Activated CD4-positive, alpha-beta T cell treated with anti-CD3 and anti-CD28 coated beads for 36 hours (primary cell): ENCODE measurements at regions not wholly inside any gene's neighbourhood (a gene's known extent, or its start where the extent isn't known, plus 50 kb on each side); places are given as distances from the start of the nearest gene placed in this dataset.
"Not testable (repeated sequence)": the region's sequence is repeated elsewhere in the genome, so short reads cannot be mapped to it uniquely, and the experiment has no call there.

Source experiments
- ATAC-seq: fragments of 200-7000 bp; cut with Tn5 transposase; one replicate; pipeline ENCODE4 v1.10.0; 2021; ENCODE audit warnings: mild to moderate bottlenecking, moderate library complexity
- CTCF ChIA-PET: fragments of 350-600 bp; sonication (Branson Sonifier 250); formaldehyde crosslinking; loops from one replicate; lab custom pipeline; 2021; ENCODE audit warnings: antibody characterized with exemption; lab: Charles Lee
- POLR2A ChIA-PET: fragments of 350-600 bp; sonication (Branson Sonifier 250); formaldehyde crosslinking; loops from one replicate; lab custom pipeline; 2021; ENCODE audit warnings: antibody characterized with exemption, inconsistent platforms; lab: Charles Lee
- DNase-seq: peaks from one replicate; pipeline ENCODE4 v3.0.0-alpha.2; 2020
- H3K27ac Mint-ChIP-seq: one replicate; pipeline ENCODE4 v1.8.0; 2021; ENCODE audit warnings: mixed read lengths
- H3K27me3 Mint-ChIP-seq: one replicate; pipeline ENCODE4 v1.8.0; 2021; ENCODE audit warnings: mixed read lengths
- H3K36me3 Mint-ChIP-seq: one replicate; pipeline ENCODE4 v1.8.0; 2021; ENCODE audit warnings: low read depth, mixed read lengths
- H3K4me1 Mint-ChIP-seq: one replicate; pipeline ENCODE4 v1.8.0; 2021; ENCODE audit warnings: mixed read lengths
- H3K4me3 Mint-ChIP-seq: one replicate; pipeline ENCODE4 v1.8.0; 2021; ENCODE audit warnings: mild to moderate bottlenecking, moderate library complexity, mixed read lengths
- H3K9me3 Mint-ChIP-seq: one replicate; pipeline ENCODE4 v1.8.0; 2021; ENCODE audit warnings: low read depth, mixed read lengths
- intact Hi-C, 2 experiments: fragments of 100-400 bp; cut with DNase I in 1 of 2; cut with micrococcal nuclease in 1 of 2; formaldehyde crosslinking; loops; one replicate each; pipeline versions ENCODE4 v1.14.2 to v1.15.1; 2022 to 2024; cut with DNase I, micrococcal nuclease

- H3K4me1 Mint-ChIP-seq, result no peaks in the 10 kb centered on the region
- DNase-seq, result no peak
- peaks cover 10% of the 10 kb centered on the region for H3K27me3 Mint-ChIP-seq
- H3K27ac Mint-ChIP-seq, result no peak overlapping the region
- intact Hi-C loops, result no loop called here
- ChIA-PET CTCF (no interaction called here), POLR2A (no interaction called here)
- ATAC-seq, result no peak
- H3K36me3 Mint-ChIP-seq, result no peaks in the 10 kb centered on the region
- H3K4me3 Mint-ChIP-seq, result no peak overlapping the region
- H3K9me3 Mint-ChIP-seq, result peaks cover 19% of the 10 kb centered on the region
Observed at GRCh38 chr5:130520211-130520610, 615.9 kb downstream of the CHSY3 start.

- DNase-seq (no peak), ATAC-seq (no peak)
- ChIA-PET CTCF (no interaction called here), POLR2A (no interaction called here)
- H3K9me3 Mint-ChIP-seq, result peaks cover 19% of the 10 kb centered on the region
- H3K36me3 Mint-ChIP-seq, result no peaks in the 10 kb centered on the region
- no peak overlapping the region for H3K27ac Mint-ChIP-seq
- no peaks in the 10 kb centered on the region for H3K4me1 Mint-ChIP-seq
- H3K27me3 Mint-ChIP-seq, result no peaks in the 10 kb centered on the region
- intact Hi-C loops, result no loop called here
- no peak overlapping the region for H3K4me3 Mint-ChIP-seq
Observed at GRCh38 chr5:130514984-130515690, 610.9 kb downstream of the CHSY3 start.

GRCh38 chr5:130502702-130503101 lies 598.4 kb downstream of the CHSY3 start:
- ChIA-PET POLR2A (no interaction called here), CTCF (no interaction called here)
- no peaks in the 10 kb centered on the region for H3K4me1 Mint-ChIP-seq
- H3K4me3 Mint-ChIP-seq, result no peak overlapping the region
- H3K9me3 Mint-ChIP-seq, result no peaks in the 10 kb centered on the region
- H3K27ac Mint-ChIP-seq, result no peak overlapping the region
- intact Hi-C loops, result no loop called here
- H3K27me3 Mint-ChIP-seq, result peaks cover 2% of the 10 kb centered on the region
- no peak for ATAC-seq
- no peaks in the 10 kb centered on the region for H3K36me3 Mint-ChIP-seq
- no peak for DNase-seq

GRCh38 chr5:130501151-130501865 lies 597.0 kb downstream of the CHSY3 start:
- CTCF ChIA-PET, result interaction anchor here (0.7 kb wide), 1 partner anchor 18 kb away, joined by 3 read pairs; no protein-coding TSS in a partner anchor
- Mint-ChIP-seq H3K4me3 (no peak overlapping the region), H3K27me3 (peaks cover 2% of the 10 kb centered on the region), H3K4me1 (no peaks in the 10 kb centered on the region), H3K9me3 (no peaks in the 10 kb centered on the region), H3K27ac (no peak overlapping the region), H3K36me3 (no peaks in the 10 kb centered on the region)
- POLR2A ChIA-PET, result interaction anchor here (0.7 kb wide), 1 partner anchor 8 kb away, joined by 4 read pairs; no protein-coding TSS in a partner anchor
- DNase-seq (no peak), ATAC-seq (no peak)
- intact Hi-C loops, result no loop called here

GRCh38 chr5:130500495-130500894 lies 596.2 kb downstream of the CHSY3 start:
- H3K27ac Mint-ChIP-seq, H3K27me3 Mint-ChIP-seq, DNase-seq, H3K9me3 Mint-ChIP-seq, intact Hi-C loops, H3K4me3 Mint-ChIP-seq, CTCF ChIA-PET, ATAC-seq, H3K4me1 Mint-ChIP-seq, H3K36me3 Mint-ChIP-seq: not testable (repeated sequence)
- POLR2A ChIA-PET, result interaction anchor here (0.7 kb wide), 1 partner anchor 9 kb away, joined by 4 read pairs; no protein-coding TSS in a partner anchor

- H3K4me1 Mint-ChIP-seq, result no peaks in the 10 kb centered on the region
- peaks cover 2% of the 10 kb centered on the region for H3K27me3 Mint-ChIP-seq
- H3K27ac Mint-ChIP-seq, result no peak overlapping the region
- no peak for ATAC-seq
- CTCF ChIA-PET, result no interaction called here
- no peak overlapping the region for H3K4me3 Mint-ChIP-seq
- intact Hi-C loops, result no loop called here
- POLR2A ChIA-PET, result no interaction called here
- DNase-seq, result no peak
- peaks cover 3% of the 10 kb centered on the region for H3K9me3 Mint-ChIP-seq
- no peaks in the 10 kb centered on the region for H3K36me3 Mint-ChIP-seq
Observed at GRCh38 chr5:130496215-130496614, 592.0 kb downstream of the CHSY3 start.

GRCh38 chr5:130488252-130488651 lies 584.0 kb downstream of the CHSY3 start:
- intact Hi-C loops, result no loop called here
- ATAC-seq, result no peak
- Mint-ChIP-seq H3K27me3 (peaks cover 6% of the 10 kb centered on the region), H3K9me3 (no peaks in the 10 kb centered on the region), H3K27ac (no peak overlapping the region), H3K36me3 (no peaks in the 10 kb centered on the region), H3K4me1 (no peaks in the 10 kb centered on the region), H3K4me3 (no peak overlapping the region)
- POLR2A ChIA-PET, result no interaction called here
- no peak for DNase-seq
- CTCF ChIA-PET, result no interaction called here

GRCh38 chr5:130479045-130479804 lies 575.0 kb downstream of the CHSY3 start:
- ChIA-PET CTCF (no interaction called here), POLR2A (interaction anchor here (0.6 kb wide), 1 partner anchor 391 kb away, joined by 3 read pairs; no protein-coding TSS in a partner anchor)
- Mint-ChIP-seq H3K4me1 (no peaks in the 10 kb centered on the region), H3K9me3 (peaks cover 6% of the 10 kb centered on the region), H3K27me3 (peaks cover 3% of the 10 kb centered on the region), H3K27ac (no peak overlapping the region), H3K36me3 (peaks cover 2% of the 10 kb centered on the region), H3K4me3 (no peak overlapping the region)
- no peak for ATAC-seq
- no peak for DNase-seq
- intact Hi-C loops, result no loop called here

- Mint-ChIP-seq H3K4me3 (no peak overlapping the region), H3K36me3 (peaks cover 2% of the 10 kb centered on the region), H3K27ac (no peak overlapping the region), H3K4me1 (no peaks in the 10 kb centered on the region), H3K27me3 (peaks cover 3% of the 10 kb centered on the region), H3K9me3 (peaks cover 6% of the 10 kb centered on the region)
- POLR2A ChIA-PET, result no interaction called here
- DNase-seq (no peak), ATAC-seq (no peak)
- CTCF ChIA-PET, result interaction anchor here (0.7 kb wide), 1 partner anchor 63 kb away, joined by 3 read pairs; no protein-coding TSS in a partner anchor
- intact Hi-C loops, result no loop called here
Observed at GRCh38 chr5:130476325-130476724, 572.1 kb downstream of the CHSY3 start.

- DNase-seq (no peak), ATAC-seq (no peak)
- CTCF ChIA-PET, result no interaction called here
- H3K4me3 Mint-ChIP-seq, result no peak overlapping the region
- POLR2A ChIA-PET, result no interaction called here
- no peaks in the 10 kb centered on the region for H3K4me1 Mint-ChIP-seq
- H3K9me3 Mint-ChIP-seq, result peaks cover 8% of the 10 kb centered on the region
- H3K27ac Mint-ChIP-seq, result no peak overlapping the region
- H3K27me3 Mint-ChIP-seq, result peaks cover 2% of the 10 kb centered on the region
- intact Hi-C loops, result no loop called here
- H3K36me3 Mint-ChIP-seq, result no peaks in the 10 kb centered on the region
Observed at GRCh38 chr5:130462516-130462915, 558.3 kb downstream of the CHSY3 start.

GRCh38 chr5:130455175-130455574 lies 550.9 kb downstream of the CHSY3 start:
- Mint-ChIP-seq H3K36me3 (no peaks in the 10 kb centered on the region), H3K4me1 (no peaks in the 10 kb centered on the region), H3K27ac (no peak overlapping the region), H3K9me3 (peaks cover 19% of the 10 kb centered on the region), H3K27me3 (no peaks in the 10 kb centered on the region), H3K4me3 (no peak overlapping the region)
- CTCF ChIA-PET, result no interaction called here
- intact Hi-C loops, result no loop called here
- DNase-seq, result no peak
- ATAC-seq, result no peak
- POLR2A ChIA-PET, result no interaction called here
